Dendritic cell treated with granulocyte-macrophage colony-stimulating factor and Interleukin-4, amounts not matched to agents 40 ng/mL and 50 ng/mL, for 4 days (primary cell): ENCODE measurements at regions not wholly inside any gene's neighbourhood (a gene's known extent, or its start where the extent isn't known, plus 50 kb on each side); places are given as distances from the start of the nearest gene placed in this dataset.

ENCODE experiments used
- H3K27ac Mint-ChIP-seq: one replicate; pipeline ENCODE4 v1.8.0; 2022; ENCODE audit warnings: mild to moderate bottlenecking, mixed read lengths
- H3K27me3 Mint-ChIP-seq: one replicate; pipeline ENCODE4 v1.8.0; 2022; ENCODE audit warnings: mild to moderate bottlenecking, mixed read lengths
- H3K36me3 Mint-ChIP-seq: one replicate; pipeline ENCODE4 v1.8.0; 2022; ENCODE audit warnings: low read depth, mixed read lengths
- H3K4me1 Mint-ChIP-seq: one replicate; pipeline ENCODE4 v1.8.0; 2022; ENCODE audit warnings: low read depth, mixed read lengths
- H3K4me3 Mint-ChIP-seq: one replicate; pipeline ENCODE4 v1.8.0; 2022; ENCODE audit warnings: mild to moderate bottlenecking, moderate library complexity, mixed read lengths
- H3K9me3 Mint-ChIP-seq: one replicate; pipeline ENCODE4 v1.8.0; 2022; ENCODE audit warnings: mixed read lengths
- intact Hi-C: fragments of 100-400 bp; cut with micrococcal nuclease; formaldehyde crosslinking; loops from one replicate; pipeline ENCODE4 v1.15.0; 2022

DNA sequence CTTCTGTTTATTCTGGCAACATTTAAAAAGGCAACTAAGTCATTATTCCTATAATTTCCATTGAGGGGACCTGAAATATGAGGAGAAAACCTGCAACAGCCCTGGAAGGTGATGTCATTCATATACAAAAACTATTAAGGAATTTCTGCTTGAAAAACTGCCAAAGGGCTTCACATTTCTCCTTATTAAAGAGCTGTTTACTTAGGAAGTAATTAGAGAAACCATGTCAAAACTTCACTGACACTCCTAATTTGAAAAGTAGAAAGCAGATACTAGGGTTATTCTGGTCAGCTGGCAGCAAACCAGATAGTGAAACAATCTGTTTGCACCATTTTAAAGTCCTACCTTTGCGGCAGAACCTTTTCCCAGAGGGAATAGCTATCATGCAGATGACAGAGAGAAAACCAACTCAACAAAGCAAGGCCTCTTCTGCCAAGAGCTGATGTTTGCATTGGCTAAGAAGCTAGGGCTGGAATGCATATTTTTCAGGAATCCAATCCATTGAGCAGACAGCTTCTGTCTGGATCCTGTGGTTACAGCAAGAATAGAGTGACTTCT lies 592.2 kb upstream of the SYT4 start:
- intact Hi-C loops, result no loop called here
- Mint-ChIP-seq H3K4me3 (no peak overlapping the region), H3K9me3 (no peaks in the 10 kb centered on the region)

DNA sequence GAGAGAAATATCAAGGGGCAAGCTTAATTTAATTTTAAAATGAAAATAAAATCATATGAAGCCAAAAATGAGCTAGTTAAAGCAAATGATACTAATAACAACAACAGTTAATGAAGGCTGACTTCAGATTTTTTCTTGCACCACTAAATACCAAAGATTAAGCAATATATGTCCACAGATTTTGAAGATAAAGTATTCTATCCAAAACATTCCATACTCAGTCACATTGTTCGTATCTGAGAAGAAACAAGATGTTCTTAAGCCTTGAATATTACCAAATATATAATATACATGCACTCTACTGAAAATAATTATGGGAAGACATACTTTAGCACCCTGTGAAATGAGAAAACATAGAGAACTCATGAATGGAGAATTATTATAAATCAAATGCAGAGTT lies 593.3 kb upstream of the SYT4 start:
- intact Hi-C loops, result no loop called here
- Mint-ChIP-seq H3K4me1 (no peaks in the 10 kb centered on the region), H3K36me3 (no peaks in the 10 kb centered on the region), H3K27ac (no peak overlapping the region), H3K4me3 (no peak overlapping the region), H3K9me3 (no peaks in the 10 kb centered on the region), H3K27me3 (no peaks in the 10 kb centered on the region)

More for the DNA sequence above, 592.2 kb upstream of the SYT4 start:
- H3K36me3 Mint-ChIP-seq, result no peaks in the 10 kb centered on the region
- no peaks in the 10 kb centered on the region for H3K4me1 Mint-ChIP-seq
- H3K27ac Mint-ChIP-seq, result no peak overlapping the region
- no peaks in the 10 kb centered on the region for H3K27me3 Mint-ChIP-seq

DNA sequence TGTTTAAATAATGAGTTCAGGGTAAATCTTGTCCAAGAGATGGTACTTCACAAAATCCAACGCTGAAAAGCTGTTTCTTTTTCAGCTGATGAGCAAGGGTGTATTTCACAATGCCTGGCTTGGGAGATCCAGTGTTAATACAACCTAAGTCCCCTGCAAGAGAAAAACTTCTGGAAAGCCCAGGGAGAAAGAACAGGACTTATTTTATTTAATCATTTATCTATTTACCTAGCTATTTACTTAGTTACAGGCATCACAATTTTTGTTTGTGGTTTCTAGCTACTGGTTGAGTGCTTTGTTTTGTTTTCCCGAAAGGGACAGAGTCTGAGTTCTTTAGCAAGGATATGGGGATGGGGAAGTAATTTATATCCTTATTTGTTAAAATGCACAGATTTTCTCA lies 598.2 kb upstream of the SYT4 start:
- H3K27ac Mint-ChIP-seq, result no peak overlapping the region
- H3K36me3 Mint-ChIP-seq, result no peaks in the 10 kb centered on the region
- no peaks in the 10 kb centered on the region for H3K4me1 Mint-ChIP-seq
- H3K9me3 Mint-ChIP-seq, result peaks cover 22% of the 10 kb centered on the region
- no peak overlapping the region for H3K4me3 Mint-ChIP-seq
- H3K27me3 Mint-ChIP-seq, result no peaks in the 10 kb centered on the region
- intact Hi-C loops, result no loop called here

DNA sequence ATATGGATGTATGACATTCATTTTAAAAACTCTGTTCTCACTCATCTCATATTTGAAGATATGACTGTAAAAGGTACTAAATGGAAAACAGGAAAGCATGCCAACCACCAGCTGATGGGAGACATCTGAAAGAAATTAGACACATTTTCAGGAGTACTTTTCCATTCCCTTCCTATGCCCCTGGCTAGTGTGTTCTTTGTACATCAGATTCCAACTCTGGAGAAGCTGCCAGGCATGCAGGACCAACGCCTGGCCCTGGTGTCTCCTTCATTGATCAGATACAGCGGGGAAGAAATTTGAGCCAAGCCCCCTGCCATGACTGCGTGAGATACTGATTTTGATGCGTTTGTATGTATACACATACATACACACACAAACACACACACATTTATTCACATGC lies 599.0 kb upstream of the SYT4 start:
- Mint-ChIP-seq H3K27ac (no peak overlapping the region), H3K36me3 (no peaks in the 10 kb centered on the region), H3K27me3 (no peaks in the 10 kb centered on the region), H3K4me3 (no peak overlapping the region), H3K4me1 (no peaks in the 10 kb centered on the region), H3K9me3 (peaks cover 22% of the 10 kb centered on the region)
- intact Hi-C loops, result no loop called here

DNA sequence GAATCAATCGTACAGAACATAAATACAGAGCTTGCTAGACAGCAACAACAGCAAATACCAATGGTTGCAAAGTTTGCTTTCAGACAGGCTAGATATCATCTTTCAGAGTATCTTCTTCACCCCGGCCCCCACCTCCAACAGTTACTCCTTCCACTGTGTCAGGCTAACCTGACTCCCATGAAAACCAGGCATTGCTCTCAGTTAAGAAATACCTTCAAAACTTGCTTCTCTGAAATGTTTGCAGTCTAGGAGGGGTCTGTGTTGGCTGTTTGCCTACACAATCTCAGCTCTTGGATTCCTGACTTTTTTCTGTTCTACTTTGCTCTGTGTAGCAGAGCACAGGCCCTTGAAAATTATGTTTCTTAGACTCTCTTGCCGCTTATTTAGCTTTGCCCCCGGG lies 599.5 kb upstream of the SYT4 start:
- Mint-ChIP-seq H3K4me1 (no peaks in the 10 kb centered on the region), H3K27ac (no peak overlapping the region)

DNA sequence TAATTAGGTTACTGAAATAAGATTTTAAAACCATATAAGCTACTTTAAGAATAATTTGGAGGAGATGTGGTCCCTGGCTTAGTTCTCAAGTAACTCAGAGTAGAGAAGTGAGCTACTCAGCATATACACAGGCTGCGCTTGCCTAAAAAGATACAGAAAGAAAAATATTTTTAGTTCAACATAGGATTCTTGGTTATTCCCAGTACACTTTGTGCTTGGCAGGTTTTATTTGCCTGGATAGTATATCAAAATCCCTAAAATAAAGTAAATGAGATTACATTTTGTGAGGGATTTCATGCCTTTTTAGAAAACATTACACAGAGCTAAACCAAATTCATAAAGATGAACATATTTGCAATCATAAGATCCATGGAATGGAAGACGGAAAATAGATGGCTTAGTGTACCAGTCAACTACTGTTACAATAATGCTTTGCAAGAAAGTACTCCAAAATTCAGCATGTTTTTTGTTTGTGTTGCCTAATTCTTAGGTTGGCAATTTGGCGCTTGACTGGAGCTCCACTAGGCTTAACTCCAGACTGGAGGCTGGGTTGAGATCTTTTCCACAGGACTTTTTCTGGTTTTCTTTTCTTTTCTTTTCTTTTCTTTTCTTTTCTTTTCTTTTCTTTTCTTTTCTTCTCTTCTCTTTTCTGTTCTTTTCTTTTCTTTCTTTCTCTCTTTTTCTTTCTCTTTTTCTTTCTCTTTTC lies 600.5 kb upstream of the SYT4 start:
- Mint-ChIP-seq H3K27ac (no peak overlapping the region), H3K4me3 (no peak overlapping the region), H3K27me3 (no peaks in the 10 kb centered on the region), H3K9me3 (peaks cover 22% of the 10 kb centered on the region), H3K4me1 (no peaks in the 10 kb centered on the region), H3K36me3 (no peaks in the 10 kb centered on the region)
- intact Hi-C loops, result no loop called here

More for the DNA sequence above, 599.5 kb upstream of the SYT4 start:
- H3K9me3 Mint-ChIP-seq, result peaks cover 22% of the 10 kb centered on the region
- H3K4me3 Mint-ChIP-seq, result no peak overlapping the region
- H3K27me3 Mint-ChIP-seq, result no peaks in the 10 kb centered on the region
- no peaks in the 10 kb centered on the region for H3K36me3 Mint-ChIP-seq
- intact Hi-C loops, result no loop called here

DNA sequence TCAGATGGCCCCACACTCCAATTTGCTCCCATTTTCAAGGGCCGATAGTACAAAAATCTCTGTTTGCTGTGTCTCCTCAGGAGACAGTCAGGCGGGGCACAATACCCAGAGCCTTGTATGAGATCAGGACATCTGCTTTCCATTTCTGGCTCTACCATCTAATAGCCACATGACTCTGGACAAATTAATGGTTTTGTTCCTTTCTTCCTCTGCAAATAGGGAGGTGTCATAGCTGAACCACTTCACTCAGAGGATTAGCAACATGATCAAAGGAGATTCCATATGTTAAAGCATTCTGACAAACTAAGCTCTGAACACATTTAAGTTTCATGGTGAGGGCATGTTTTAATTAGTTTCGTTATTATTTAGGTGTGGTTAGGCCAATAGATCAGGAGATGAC lies 602.1 kb upstream of the SYT4 start:
- peaks cover 22% of the 10 kb centered on the region for H3K9me3 Mint-ChIP-seq
- H3K4me3 Mint-ChIP-seq, result no peak overlapping the region
- no peaks in the 10 kb centered on the region for H3K36me3 Mint-ChIP-seq
- no peak overlapping the region for H3K27ac Mint-ChIP-seq
- intact Hi-C loops, result no loop called here
- no peaks in the 10 kb centered on the region for H3K27me3 Mint-ChIP-seq
- no peaks in the 10 kb centered on the region for H3K4me1 Mint-ChIP-seq

DNA sequence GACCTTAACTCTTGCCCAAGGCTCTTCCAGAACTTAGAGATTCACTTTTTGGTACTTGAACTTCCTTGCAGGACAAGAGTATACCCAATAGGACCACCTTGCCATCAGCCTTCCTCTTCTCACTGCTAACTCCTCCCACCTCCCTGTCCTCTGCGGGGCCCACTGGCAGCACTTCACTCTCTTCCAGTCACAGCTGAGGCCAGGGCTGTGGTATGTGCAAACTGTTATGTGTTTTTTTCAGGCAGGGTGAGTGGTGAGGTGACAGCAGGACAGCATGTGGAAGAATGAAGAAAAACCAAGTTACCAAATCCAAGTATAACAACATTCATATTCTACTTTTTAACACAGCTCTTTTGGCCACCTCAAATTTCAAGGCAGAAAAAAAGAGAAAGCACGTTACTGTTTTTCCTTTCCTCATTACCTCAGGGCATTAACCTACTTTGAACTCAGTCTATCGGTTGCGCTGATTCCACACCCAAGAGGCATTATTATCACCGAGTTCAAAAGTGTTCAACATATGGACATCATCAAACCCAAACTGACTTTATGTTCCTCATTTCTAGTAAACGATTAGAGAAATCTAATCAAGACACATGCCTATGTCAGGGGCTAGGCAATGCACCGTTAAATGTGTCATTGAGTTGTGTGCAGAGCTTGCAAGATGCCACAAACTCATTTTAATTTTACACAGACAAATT lies 605.2 kb upstream of the SYT4 start:
- Mint-ChIP-seq H3K27ac (no peak overlapping the region), H3K36me3 (no peaks in the 10 kb centered on the region), H3K4me1 (no peaks in the 10 kb centered on the region), H3K4me3 (no peak overlapping the region), H3K27me3 (no peaks in the 10 kb centered on the region), H3K9me3 (peaks cover 22% of the 10 kb centered on the region)
- intact Hi-C loops, result no loop called here

DNA sequence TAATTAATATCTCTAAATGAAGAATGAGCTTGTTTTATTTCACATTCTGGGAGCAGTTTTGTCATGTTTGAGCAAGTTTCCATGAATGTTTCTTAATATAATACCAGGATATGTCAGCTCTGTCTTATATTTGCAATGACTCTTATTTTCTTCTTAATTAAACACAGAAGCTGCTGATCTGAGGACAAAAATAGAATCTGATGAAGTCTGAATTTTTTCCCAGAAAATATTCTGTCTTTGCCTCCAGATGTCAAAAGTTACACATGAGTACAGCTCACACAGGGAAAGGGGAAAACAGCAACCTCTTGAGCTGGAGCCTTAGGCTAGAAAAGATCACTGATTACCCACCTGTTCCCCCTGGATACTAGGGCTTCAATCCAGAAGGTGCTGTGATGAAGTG lies 606.6 kb upstream of the SYT4 start:
- H3K4me3 Mint-ChIP-seq, result no peak overlapping the region
- no peaks in the 10 kb centered on the region for H3K36me3 Mint-ChIP-seq
- peaks cover 12% of the 10 kb centered on the region for H3K9me3 Mint-ChIP-seq
- intact Hi-C loops, result no loop called here
- no peaks in the 10 kb centered on the region for H3K4me1 Mint-ChIP-seq
- no peak overlapping the region for H3K27ac Mint-ChIP-seq
- H3K27me3 Mint-ChIP-seq, result no peaks in the 10 kb centered on the region

DNA sequence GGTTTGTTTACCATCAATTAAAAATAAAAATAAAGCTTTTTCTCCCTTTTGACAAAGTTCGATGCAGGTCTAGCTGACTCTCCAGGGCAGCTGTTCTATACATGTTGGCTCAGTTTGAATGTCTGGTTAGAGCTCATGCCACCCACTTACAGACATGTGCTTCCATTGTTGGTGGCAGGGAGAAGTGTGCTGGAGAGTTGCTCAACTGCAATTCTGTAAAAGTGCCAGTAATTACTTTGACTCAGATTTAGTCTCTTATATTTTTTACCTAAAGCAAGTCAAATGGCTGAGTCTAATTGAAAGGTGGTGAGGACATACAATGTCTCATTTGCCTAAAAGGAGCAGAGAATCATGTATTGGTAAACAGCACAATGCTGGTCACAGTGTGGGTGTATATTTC lies 609.1 kb upstream of the SYT4 start:
- H3K36me3 Mint-ChIP-seq, result no peaks in the 10 kb centered on the region
- no peak overlapping the region for H3K4me3 Mint-ChIP-seq

DNA sequence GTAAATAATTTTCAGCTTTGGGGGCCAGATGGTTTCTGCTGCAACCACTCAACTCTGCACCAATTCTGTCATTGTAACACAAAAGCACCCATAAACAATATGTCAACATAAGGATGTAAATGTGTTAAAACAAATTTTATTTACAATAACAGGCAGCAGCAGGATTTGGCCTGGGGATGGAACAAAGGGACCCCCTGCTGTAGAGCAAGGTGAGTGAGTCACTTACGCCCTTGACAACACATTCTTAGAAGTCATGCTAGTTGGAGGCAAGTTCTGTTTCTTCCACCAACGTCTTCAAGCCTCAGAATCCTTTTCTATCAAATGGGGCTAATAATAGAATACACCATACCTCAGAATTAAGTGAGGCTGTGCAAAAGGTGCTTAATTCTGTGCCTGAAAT lies 610.2 kb upstream of the SYT4 start:
- Mint-ChIP-seq H3K36me3 (no peaks in the 10 kb centered on the region), H3K4me1 (no peaks in the 10 kb centered on the region), H3K9me3 (peaks cover 8% of the 10 kb centered on the region), H3K27ac (no peak overlapping the region), H3K4me3 (no peak overlapping the region), H3K27me3 (no peaks in the 10 kb centered on the region)
- intact Hi-C loops, result no loop called here

More for the DNA sequence above, 609.1 kb upstream of the SYT4 start:
- Mint-ChIP-seq H3K27me3 (no peaks in the 10 kb centered on the region), H3K27ac (no peak overlapping the region), H3K9me3 (peaks cover 8% of the 10 kb centered on the region), H3K4me1 (no peaks in the 10 kb centered on the region)
- intact Hi-C loops, result no loop called here

DNA sequence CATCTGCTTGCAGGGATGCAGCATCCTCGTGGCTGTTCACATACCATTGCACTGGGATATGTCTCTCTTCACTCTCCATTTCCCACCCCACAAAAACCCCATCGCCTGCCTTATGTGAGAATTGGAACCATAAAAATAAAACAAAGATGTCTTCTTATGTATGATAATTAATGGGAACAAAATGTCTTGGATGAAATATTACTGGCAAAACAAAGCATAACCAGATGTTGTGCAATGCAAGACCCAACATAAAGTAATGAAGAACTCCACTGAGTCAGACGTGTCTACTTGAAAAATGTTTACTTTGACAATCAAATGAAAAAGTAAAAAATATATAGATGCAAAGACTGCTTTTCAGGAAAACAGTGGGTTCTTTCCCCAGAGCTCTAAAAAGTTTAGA lies 611.3 kb upstream of the SYT4 start:
- H3K27ac Mint-ChIP-seq, result no peak overlapping the region
- intact Hi-C loops, result no loop called here
- H3K9me3 Mint-ChIP-seq, result peaks cover 8% of the 10 kb centered on the region
- H3K27me3 Mint-ChIP-seq, result no peaks in the 10 kb centered on the region
- no peaks in the 10 kb centered on the region for H3K4me1 Mint-ChIP-seq
- no peaks in the 10 kb centered on the region for H3K36me3 Mint-ChIP-seq
- H3K4me3 Mint-ChIP-seq, result no peak overlapping the region

DNA sequence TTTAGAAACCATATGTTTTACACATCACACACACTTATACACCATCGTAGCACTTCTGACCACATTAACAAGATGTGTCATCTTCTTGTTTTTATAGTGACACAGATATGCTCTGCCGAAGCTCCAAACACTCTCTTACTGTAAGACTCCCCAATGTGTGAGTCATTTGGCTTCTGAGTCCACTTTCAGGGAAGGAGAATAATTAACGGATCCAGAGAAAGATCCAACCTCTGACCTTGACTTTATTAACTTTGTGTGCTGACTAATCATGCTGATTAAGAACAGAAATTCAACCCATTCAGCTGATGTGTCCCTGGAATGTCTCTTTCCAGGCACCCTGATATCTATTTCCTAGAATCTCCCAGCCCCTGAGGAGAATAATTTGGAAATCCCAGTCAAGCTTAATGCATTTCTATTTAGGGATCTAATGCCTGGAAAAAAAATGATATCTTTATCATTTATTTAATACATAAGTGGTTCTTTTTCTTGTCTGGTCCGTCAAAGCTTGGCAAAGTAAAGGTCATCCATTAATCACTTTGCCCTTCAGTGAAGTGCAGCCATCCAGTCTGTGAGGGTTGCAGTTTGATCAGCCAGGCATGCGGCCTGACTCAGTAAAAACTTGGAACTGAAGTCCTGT lies 615.8 kb upstream of the SYT4 start:
- Mint-ChIP-seq H3K4me1 (no peaks in the 10 kb centered on the region), H3K27me3 (no peaks in the 10 kb centered on the region), H3K36me3 (no peaks in the 10 kb centered on the region), H3K4me3 (no peak overlapping the region), H3K9me3 (peaks cover 16% of the 10 kb centered on the region), H3K27ac (no peak overlapping the region)
- intact Hi-C loops, result no loop called here

DNA sequence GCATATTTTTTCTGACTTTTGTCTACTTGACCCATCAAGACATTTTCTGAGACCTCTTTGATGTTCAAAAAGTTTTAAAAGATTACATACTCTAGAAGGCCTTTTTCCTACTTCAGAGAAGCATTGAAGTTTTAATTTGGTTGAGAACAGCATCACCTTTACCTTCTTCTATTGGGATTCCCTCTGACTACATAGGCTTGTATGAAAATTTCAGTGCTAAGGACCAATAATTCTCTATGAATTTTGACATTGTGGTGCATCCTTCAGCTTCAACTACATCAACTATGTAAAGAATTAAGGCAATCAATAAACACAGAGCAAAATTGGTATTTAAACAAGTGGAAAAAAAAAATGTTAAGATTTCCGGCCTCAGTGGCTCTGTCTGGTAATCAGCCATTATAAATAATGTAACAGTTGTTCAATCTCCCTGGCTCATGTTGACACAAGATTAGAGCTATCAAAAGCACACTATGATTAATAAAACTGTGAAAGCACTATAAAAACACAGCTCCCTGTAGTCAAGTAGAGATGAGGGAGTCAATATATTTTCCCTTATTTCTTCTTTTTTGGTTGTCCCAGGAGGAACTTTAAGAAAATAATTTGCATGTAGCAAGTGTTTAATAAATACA lies 627.0 kb upstream of the SYT4 start:
- H3K4me3 Mint-ChIP-seq, result no peak overlapping the region
- H3K9me3 Mint-ChIP-seq, result no peaks in the 10 kb centered on the region
- H3K27ac Mint-ChIP-seq, result no peak overlapping the region
- intact Hi-C loops, result no loop called here
- no peaks in the 10 kb centered on the region for H3K4me1 Mint-ChIP-seq
- H3K36me3 Mint-ChIP-seq, result no peaks in the 10 kb centered on the region
- no peaks in the 10 kb centered on the region for H3K27me3 Mint-ChIP-seq
